Spleen (tissue), 11 donors: ENCODE measurements at regions not wholly inside any gene's neighbourhood (a gene's known extent, or its start where the extent isn't known, plus 50 kb on each side); places are given as distances from the start of the nearest gene placed in this dataset.

Experiments used
- DNase-seq: peaks from one replicate; pipeline ENCODE4 v3.0.0-alpha.2; 2020
- H3K27ac ChIP-seq, 8 donors: fragments of 200-600 bp; sonication (generic) in 7 of 8; 1 replicate in 4 of 8; 2 replicates in 4 of 8; pipeline versions ENCODE4 v1.5.0 to v1.8.0; 2016 to 2021; ENCODE audit warnings: inconsistent platforms in 4 of 8, mild to moderate bottlenecking in 4 of 8, moderate library complexity in 1 of 8
- H3K27me3 ChIP-seq, 7 donors: fragments of 200-600 bp; sonication (generic) in 6 of 7; replicated peaks in 1 of 7; 1 replicate in 4 of 7; 2 replicates in 3 of 7; pipeline versions ENCODE4 v1.5.0 to v1.8.0; 2016 to 2021; ENCODE audit warnings: inconsistent platforms in 3 of 7, mild to moderate bottlenecking in 1 of 7
- H3K36me3 ChIP-seq, 6 donors: fragments of 200-600 bp; sonication (generic) in 5 of 6; 1 replicate in 4 of 6; 2 replicates in 2 of 6; pipeline versions ENCODE4 v1.5.0 to v1.8.0; 2016 to 2021; ENCODE audit warnings: inconsistent platforms in 2 of 6
- H3K4me1 ChIP-seq, 6 donors: fragments of 200-600 bp; sonication (generic) in 5 of 6; 1 replicate in 3 of 6; 2 replicates in 3 of 6; pipeline versions ENCODE4 v1.5.0 to v1.8.0; 2016 to 2021; ENCODE audit warnings: inconsistent platforms in 3 of 6
- H3K4me3 ChIP-seq, 8 donors: fragments of 200-600 bp; sonication (generic) in 7 of 8; 1 replicate in 4 of 8; 2 replicates in 4 of 8; pipeline versions ENCODE4 v1.5.0 to v1.8.0; 2016 to 2021; ENCODE audit warnings: inconsistent platforms in 4 of 8, mild to moderate bottlenecking in 4 of 8, moderate library complexity in 2 of 8
- H3K9me3 ChIP-seq, 8 donors: fragments of 200-600 bp; sonication (generic) in 7 of 8; 1 replicate in 4 of 8; 2 replicates in 4 of 8; pipeline versions ENCODE4 v1.5.0 to v1.8.0; 2016 to 2021; ENCODE audit warnings: inconsistent platforms in 4 of 8
- CTCF ChIP-seq, 11 experiments: fragments of 200-600 bp in 7 of 11; fragments of 450-650 bp in 4 of 11; sonication (generic) in 4 of 11; IDR thresholded peaks in 8 of 11; conservative IDR thresholded peaks in 3 of 11; 1 replicate in 7 of 11; 2 replicates in 4 of 11; pipeline versions ENCODE4 v1.4.0 to v1.8.0; 2016 to 2021; ENCODE audit warnings: antibody characterized with exemption in 11 of 11, inconsistent platforms in 4 of 11, mild to moderate bottlenecking in 1 of 11
- POLR2A ChIP-seq, 3 donors: fragments of 450-650 bp; IDR thresholded peaks; one replicate each; pipeline ENCODE4 v1.5.1; 2017; ENCODE audit warnings: antibody characterized with exemption in 3 of 3, mild to moderate bottlenecking in 1 of 3
- POLR2AphosphoS5 ChIP-seq, 3 donors: sonication (generic); formaldehyde crosslinking; IDR thresholded peaks; one replicate each; pipeline ENCODE4 v1.5.1; 2017; ENCODE audit warnings: antibody characterized with exemption in 3 of 3
- WGBS, 5 donors: extraction: QIAGEN DNeasy Blood & Tissue Kit in 3 of 5; methylation state at CpG; one replicate each; pipeline versions ENCODE4 v1.1.5 to v1.1.7; 2013 to 2018; 5-methylcytosine and 5-hydroxymethylcytosine counted together
- intact Hi-C: fragments of 100-400 bp; cut with DNase I; formaldehyde crosslinking; loops from one replicate; pipeline ENCODE4 v1.15.0; 2023; ENCODE audit warnings: low total_unique reads
- donor health status: healthy with polysubstance abuse.
- donor health status: DM: no; HTN: no; CAD: no; lungs with moderate emphysema.
- donor health status: DM: no; HTN: no; CAD: no.
- donor health status: Bipolar disorder and iron deficiency.
- donor health status: healthy.
- donor health status: DM: no; HTN: no; CAD: no.
- donor health status: DM: yes; HTN: yes; CAD: no.

GRCh38 chr17:70658317-70658716 lies 489.0 kb downstream of the KCNJ2 start:
- no peaks in the 10 kb centered on the region for H3K9me3 ChIP-seq
- no peak overlapping the region for H3K4me3 ChIP-seq
- no peak for DNase-seq
- no peaks in the 10 kb centered on the region for H3K4me1 ChIP-seq
- no peak overlapping the region for H3K27ac ChIP-seq
- peaks cover 0 to 2% (median 0%) of the 10 kb centered on the region in 7 donors for H3K27me3 ChIP-seq
- H3K36me3 ChIP-seq: no peaks in the 10 kb centered on the region
- no peak for TF ChIP-seq CTCF (IDR thresholded peaks at IDR 0.05 in 8 of 11, conservative IDR thresholded peaks at IDR 0.05 in 3 of 11)
- no peak for TF ChIP-seq POLR2AphosphoS5 (IDR thresholded peaks at IDR 0.05)
- WGBS, 5 donors: 71 to 84% (median 78%) methylated on average over 3 of the region's 3 CpGs
- intact Hi-C loops: no loop called here

DNA sequence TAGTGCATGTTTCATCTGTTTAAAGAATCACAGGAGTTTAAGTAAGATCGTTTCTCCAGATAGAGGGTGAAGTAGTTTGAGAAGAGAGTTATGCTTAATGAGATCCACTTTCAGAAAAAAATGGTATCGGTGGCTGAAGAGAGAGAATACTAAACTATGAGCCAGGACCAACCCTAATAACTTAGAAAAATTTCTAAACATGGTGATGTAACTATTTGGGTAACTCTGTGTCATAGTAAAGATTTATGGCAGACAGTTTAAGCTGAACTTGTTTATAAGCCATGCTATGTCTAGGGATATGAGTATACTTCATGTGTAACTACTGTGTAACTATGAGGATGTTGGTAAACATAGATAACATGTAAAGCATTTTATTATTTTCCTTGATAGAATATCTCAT lies 489.5 kb downstream of the KCNJ2 start:
- intact Hi-C loops: no loop called here
- TF ChIP-seq POLR2A (IDR thresholded peaks at IDR 0.05): no peak
- no peak overlapping the region for H3K27ac ChIP-seq
- H3K27me3 ChIP-seq: peaks cover 0 to 7% (median 0%) of the 10 kb centered on the region in 7 donors
- H3K4me1 ChIP-seq: no peaks in the 10 kb centered on the region
- no peaks in the 10 kb centered on the region for H3K9me3 ChIP-seq
- DNase-seq: no peak
- H3K36me3 ChIP-seq: no peaks in the 10 kb centered on the region
- 68 to 92% (median 80%) methylated on average over 2 of the region's 2 CpGs for WGBS, 5 donors
- no peak overlapping the region for H3K4me3 ChIP-seq

DNA sequence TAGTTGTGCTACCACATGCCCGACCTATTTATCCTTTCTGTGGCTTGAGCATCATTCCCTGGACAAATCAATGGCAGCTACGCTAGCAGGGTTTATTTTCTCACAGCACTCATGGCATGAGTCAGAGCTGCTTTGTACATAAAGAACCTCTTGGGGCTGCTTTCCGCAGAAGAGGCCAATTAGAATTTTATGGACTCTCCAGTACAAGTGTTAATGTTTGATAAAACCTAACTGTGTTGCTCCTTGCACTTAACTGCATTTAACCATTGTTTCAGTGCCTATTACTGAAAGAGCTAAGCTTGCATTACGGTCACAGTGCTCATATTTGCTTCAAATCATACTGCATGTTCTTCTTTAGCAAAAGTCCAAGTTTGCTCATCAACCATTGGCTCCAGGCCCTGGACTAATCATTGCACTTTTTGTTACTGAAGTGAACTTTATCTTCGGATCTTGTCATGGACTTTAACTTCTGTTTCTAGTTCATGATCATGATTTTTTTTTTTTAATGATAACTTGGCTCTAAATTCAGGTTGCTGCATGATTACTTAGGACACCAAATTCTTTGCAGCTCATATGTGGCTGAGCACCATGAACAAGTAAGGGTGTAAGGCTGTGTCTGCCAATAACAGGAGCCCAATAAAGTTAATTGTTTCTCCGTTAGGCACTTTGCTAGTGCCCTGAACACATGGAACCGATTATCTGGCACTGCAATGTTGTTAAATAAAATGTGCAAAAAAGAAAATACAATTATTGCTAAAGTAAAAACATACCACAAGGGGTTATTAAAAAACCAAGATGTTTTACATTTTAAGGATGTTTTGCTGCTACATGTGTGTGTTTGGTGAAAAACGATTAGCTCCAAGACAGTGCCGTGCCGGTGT lies 492.2 kb downstream of the KCNJ2 start:
- TF ChIP-seq CTCF (IDR thresholded peaks at IDR 0.05 in 8 of 11, conservative IDR thresholded peaks at IDR 0.05 in 3 of 11) (no peak), POLR2A (IDR thresholded peaks at IDR 0.05) (no peak), POLR2AphosphoS5 (IDR thresholded peaks at IDR 0.05) (no peak)

GRCh38 chr17:70668276-70668937 lies 499.1 kb downstream of the KCNJ2 start:
- 84 to 93% (median 87%) methylated on average over 10 of the region's 10 CpGs for WGBS, 5 donors
- peaks cover 0 to 4% (median 0%) of the 10 kb centered on the region in 7 donors for H3K27me3 ChIP-seq
- no peak overlapping the region for H3K27ac ChIP-seq
- H3K36me3 ChIP-seq: no peaks in the 10 kb centered on the region
- no peak for DNase-seq
- no peaks in the 10 kb centered on the region for H3K4me1 ChIP-seq
- H3K9me3 ChIP-seq: no peaks in the 10 kb centered on the region
- TF ChIP-seq CTCF (IDR thresholded peaks at IDR 0.05 in 8 of 11, conservative IDR thresholded peaks at IDR 0.05 in 3 of 11) (no peak), POLR2A (IDR thresholded peaks at IDR 0.05) (no peak), POLR2AphosphoS5 (IDR thresholded peaks at IDR 0.05) (no peak)
- intact Hi-C loops: no loop called here
- no peak overlapping the region for H3K4me3 ChIP-seq

More for the DNA sequence above, 492.2 kb downstream of the KCNJ2 start:
- Histone ChIP-seq H3K4me1 (no peaks in the 10 kb centered on the region), H3K9me3 (no peaks in the 10 kb centered on the region), H3K27ac (no peak overlapping the region), H3K4me3 (no peak overlapping the region), H3K27me3 (peaks cover 0 to 7% (median 0%) of the 10 kb centered on the region in 7 donors), H3K36me3 (no peaks in the 10 kb centered on the region)
- DNase-seq: no peak
- intact Hi-C loops: no loop called here
- 86 to 95% (median 87%) methylated on average over 10 of the region's 10 CpGs for WGBS, 5 donors
